Bronchial epithelial cell (primary cell): ENCODE measurements at regions not wholly inside any gene's neighbourhood (a gene's known extent, or its start where the extent isn't known, plus 50 kb on each side); places are given as distances from the start of the nearest gene placed in this dataset.
A peak's percentile ranks its signal among the peaks of the same experiment; 100 is the strongest.

Source experiments
- DNase-seq: peaks from one replicate; pipeline ENCODE4 v3.0.0-alpha.2; 2010; ENCODE audit warnings: low read depth
- FAIRE-seq: peaks from 2 replicates; lab custom pipeline; 2011; peaks lifted over from hg19 to GRCh38; lab: Jason Lieb, UNC
- H3K27me3 ChIP-seq: 2 replicates; pipeline ENCODE4 v1.5.1; 2011; ENCODE audit warnings: low read length; ENCODE audit not compliant: control insufficient read depth, insufficient read depth
- H3K36me3 ChIP-seq: 2 replicates; pipeline ENCODE4 v1.5.1; 2011; ENCODE audit warnings: low read length; ENCODE audit not compliant: control insufficient read depth, insufficient read depth
- H3K4me3 ChIP-seq: 2 replicates; pipeline ENCODE4 v1.5.1; 2011; ENCODE audit warnings: mild to moderate bottlenecking, low read depth, low read length, control low read depth
- TF ChIP-seq, protein P1 (sequence below): IDR thresholded peaks from 2 replicates; pipeline ENCODE4 v1.5.1; 2011; ENCODE audit warnings: mild to moderate bottlenecking, moderate library complexity, low read length, control low read depth, inconsistent platforms; ENCODE audit not compliant: insufficient read depth, severe bottlenecking

DNA sequence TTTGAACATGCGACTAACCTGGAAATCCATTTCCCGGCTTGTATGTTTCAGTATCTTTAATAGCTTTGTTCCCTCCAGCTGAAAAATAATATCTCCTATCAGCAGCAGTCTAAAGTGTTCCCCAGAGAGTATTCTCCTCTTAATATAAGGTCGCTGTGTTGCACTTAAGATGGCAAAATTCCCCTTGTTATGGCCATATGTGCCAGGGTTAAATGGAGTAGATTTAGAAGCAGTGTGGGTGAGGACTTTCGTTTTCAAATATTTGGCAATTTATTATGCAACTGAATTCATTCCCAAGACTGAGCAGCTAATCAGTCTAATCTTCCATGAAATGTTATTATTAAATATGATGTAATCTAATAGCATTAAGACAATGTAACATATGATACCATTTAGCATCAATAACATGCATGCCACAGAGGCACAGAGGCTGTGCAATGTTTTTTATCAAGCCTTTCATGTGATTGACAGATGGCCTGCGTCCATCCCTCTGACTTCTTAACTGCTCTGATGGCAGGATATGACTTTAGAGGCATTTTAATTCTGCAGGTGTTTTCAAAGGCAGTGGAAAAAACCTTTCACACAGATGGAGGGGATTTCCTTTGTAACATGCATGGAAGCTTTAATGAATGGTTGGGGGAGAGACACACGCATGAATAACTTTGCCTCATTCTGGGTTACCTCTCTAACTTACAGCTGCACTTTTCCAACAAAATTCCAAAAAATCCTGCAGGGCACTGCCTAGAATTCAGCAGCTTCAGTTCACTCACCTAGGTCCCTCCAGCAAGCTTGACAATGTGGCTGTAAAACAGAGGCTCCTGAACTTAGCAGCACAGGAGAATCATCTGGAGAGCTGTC is 55.1 kb upstream of the ZPBP start:
- DNase-seq: no peak

DNA sequence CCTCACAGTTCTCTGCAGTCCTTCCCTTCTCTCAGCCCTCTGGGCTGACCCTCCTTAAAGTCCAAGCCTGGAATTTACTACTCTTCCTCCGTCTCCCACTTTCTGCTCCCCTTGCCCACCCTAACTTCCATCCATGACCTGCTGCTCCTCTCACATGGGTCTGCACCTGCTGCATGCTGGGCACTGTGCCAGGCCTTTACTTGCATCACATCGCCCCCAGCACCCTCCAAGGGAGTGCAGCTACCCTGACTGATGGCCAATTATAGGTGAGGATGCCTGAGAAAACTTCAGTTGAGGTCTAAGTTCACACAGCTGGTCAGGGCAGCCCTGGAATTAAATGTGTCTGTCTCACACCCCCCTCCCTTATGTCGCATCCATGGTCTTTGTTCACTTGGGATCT is 53.6 kb upstream of the ZPBP start:
- H3K4me3 ChIP-seq: no peak overlapping the region
- no peaks in the 10 kb centered on the region for H3K36me3 ChIP-seq
- H3K27me3 ChIP-seq: no peaks in the 10 kb centered on the region
- TF ChIP-seq, protein P1, sequence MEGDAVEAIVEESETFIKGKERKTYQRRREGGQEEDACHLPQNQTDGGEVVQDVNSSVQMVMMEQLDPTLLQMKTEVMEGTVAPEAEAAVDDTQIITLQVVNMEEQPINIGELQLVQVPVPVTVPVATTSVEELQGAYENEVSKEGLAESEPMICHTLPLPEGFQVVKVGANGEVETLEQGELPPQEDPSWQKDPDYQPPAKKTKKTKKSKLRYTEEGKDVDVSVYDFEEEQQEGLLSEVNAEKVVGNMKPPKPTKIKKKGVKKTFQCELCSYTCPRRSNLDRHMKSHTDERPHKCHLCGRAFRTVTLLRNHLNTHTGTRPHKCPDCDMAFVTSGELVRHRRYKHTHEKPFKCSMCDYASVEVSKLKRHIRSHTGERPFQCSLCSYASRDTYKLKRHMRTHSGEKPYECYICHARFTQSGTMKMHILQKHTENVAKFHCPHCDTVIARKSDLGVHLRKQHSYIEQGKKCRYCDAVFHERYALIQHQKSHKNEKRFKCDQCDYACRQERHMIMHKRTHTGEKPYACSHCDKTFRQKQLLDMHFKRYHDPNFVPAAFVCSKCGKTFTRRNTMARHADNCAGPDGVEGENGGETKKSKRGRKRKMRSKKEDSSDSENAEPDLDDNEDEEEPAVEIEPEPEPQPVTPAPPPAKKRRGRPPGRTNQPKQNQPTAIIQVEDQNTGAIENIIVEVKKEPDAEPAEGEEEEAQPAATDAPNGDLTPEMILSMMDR: no peak
- FAIRE-seq (no peak), DNase-seq (no peak)

More for the DNA sequence above, 55.1 kb upstream of the ZPBP start:
- Histone ChIP-seq H3K4me3 (no peak overlapping the region), H3K36me3 (no peaks in the 10 kb centered on the region), H3K27me3 (no peaks in the 10 kb centered on the region)
- TF ChIP-seq, protein P1: no peak
- no peak for FAIRE-seq

DNA sequence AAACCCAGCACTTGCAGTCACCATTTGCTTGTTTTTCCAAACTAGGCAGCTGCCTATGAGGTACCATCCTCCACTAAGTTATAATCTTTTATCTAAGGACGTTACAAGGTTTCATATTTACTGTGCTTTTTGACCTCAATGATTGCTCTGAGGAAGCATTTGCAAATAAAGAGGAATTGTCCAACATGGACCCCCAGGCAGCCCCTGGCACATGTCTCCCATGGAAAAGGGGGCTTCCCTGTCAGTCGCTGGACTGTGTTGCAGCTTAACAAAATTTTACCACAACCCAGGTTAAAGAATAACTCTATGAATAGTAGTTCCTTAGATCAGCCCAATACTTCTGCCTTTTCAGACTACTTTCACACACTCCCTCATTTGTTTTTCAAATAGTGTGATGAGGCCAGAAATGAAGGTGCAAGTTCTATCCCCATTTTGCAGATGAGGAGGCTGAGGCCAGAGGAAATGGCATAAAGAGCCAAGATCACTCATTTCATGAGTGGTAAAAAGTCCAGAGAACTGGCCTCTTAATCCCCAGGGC is 52.8 kb upstream of the ZPBP start:
- no peak for DNase-seq
- Histone ChIP-seq H3K27me3 (no peaks in the 10 kb centered on the region), H3K36me3 (no peaks in the 10 kb centered on the region), H3K4me3 (no peak overlapping the region)
- no peak for FAIRE-seq
- TF ChIP-seq, protein P1: no peak

DNA sequence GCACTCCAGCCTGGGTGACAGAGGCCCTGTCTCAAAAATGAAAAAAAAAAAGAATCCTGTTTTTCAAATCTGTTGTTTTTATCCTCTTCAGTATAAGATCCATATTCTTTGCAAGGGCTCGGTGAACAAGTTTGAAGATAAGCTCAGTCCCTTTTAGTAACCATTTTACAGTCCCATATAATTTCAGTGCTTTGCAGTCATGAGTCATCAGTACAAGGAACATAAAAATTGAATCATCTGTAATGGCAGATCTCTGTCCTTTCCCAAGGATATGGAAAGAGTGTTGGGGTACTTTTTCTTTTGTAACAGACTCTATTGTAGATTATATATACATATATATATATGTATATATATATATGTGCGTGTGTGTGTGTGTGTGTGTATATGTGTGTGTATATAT is 52.2 kb upstream of the ZPBP start:
- Histone ChIP-seq H3K4me3 (no peak overlapping the region), H3K36me3 (no peaks in the 10 kb centered on the region), H3K27me3 (no peaks in the 10 kb centered on the region)
- TF ChIP-seq, protein P1: no peak
- DNase-seq (peak; percentile 7), FAIRE-seq (no peak)
